Stimulated activated CD4-positive, alpha-beta T cell treated with anti-CD3 and anti-CD28 coated beads, Interleukin-12 subunit alpha, Interleukin-12 subunit beta, amount 100 ng/mL, for 24 hours (primary cell): ENCODE measurements at regions not wholly inside any gene's neighbourhood (a gene's known extent, or its start where the extent isn't known, plus 50 kb on each side); places are given as distances from the start of the nearest gene placed in this dataset.

Source experiments
- DNase-seq, 2 experiments: peaks; one replicate each; pipeline ENCODE4 v3.0.0-alpha.2; 2020; ENCODE audit warnings: low read depth in 2 of 2

DNA sequence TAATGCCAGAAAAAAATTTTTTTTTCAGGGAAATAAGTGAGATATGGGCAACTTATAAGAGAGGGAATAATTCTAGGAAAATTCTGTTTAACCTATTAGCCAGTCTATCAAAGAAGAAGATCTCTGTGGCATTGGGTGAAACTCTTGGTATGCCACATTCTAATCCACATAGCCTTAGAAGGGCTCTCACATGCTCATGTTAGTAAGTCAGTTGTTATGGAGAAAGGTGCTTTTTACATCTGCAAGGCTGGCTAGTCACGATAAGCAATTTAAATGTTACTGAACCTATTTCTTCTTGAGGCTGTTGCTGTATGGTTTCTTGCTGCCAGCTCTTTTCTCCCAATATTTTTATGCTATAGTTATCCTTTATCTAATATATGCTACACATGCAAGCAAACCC, 89.9 kb upstream of the MAGI1 start:
- DNase-seq: no peak

DNA sequence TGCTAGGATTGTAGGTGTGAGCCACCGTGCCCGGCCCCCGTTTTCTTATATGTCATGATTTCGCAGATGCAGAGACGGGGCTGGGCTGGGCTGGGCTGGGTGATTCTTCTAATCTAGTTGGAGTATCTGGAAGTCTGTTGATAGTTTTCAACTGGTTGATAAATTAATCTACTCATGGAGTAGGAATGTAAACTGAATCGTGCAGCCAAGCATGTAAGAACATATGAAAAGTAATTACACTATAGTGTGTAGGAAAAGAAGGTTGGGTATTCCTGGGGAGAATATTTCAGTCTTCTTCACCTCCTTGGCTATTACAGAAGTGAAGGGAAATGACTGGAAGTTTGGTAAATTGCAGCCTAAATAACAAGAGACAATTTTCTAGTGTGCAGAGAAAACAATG, 82.6 kb upstream of the MAGI1 start:
- no peak for DNase-seq

DNA sequence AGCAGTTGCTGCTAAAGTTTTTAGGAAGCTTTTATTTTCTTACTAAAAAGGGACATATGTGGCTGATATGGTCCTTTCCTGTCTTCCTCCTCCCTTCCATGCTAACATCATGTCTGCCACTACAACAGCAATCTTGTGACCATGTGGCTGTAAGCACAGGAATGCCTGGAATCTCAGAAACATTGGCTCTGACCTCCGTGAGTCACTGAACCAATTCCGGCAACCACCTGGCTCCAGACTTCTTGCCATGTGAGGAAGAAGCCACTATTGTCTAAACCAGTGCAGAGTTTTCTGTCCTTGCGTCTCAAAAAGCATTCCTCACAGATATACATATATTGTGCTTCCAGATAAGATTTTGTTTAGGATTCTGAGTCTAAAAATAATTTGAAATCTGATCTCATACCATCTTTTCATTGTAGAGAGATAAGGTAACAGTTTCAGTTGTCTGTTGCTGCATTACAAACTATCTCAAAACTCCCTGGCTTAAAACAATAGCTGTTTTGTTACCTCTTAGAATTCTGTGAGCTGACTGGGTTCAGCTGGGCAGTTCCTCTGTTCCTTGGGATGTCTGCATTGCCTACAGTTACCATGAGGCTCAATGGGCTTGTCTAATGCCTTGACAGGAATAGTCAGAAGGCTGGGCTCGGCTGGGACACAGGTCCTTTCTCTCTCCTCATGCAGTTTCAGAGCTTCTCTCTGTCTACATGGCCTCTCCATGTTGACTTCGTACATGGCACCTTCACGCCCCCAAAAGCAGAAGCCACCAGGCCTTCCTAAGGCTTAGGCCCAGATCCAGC, 77.3 kb upstream of the MAGI1 start:
- no peak for DNase-seq

DNA sequence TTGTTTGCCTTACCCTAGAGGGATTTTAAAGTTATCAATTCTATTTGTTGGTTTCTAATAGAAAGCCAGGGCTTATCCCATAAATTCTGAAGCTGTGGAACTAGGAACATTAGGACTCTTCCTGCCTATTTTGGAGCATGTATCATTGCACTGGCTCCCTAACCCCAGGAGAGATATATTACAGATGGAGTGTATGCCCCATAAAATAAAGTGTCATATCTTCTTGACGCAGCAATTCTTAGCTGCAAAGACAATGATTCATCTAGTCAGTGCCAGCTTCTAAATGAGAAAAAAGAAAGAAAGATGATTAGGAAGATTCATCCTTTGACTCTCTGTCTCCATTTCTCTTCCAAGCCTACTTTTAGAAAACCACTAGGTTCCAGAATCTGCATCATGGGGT, 74.8 kb upstream of the MAGI1 start:
- no peak for DNase-seq

DNA sequence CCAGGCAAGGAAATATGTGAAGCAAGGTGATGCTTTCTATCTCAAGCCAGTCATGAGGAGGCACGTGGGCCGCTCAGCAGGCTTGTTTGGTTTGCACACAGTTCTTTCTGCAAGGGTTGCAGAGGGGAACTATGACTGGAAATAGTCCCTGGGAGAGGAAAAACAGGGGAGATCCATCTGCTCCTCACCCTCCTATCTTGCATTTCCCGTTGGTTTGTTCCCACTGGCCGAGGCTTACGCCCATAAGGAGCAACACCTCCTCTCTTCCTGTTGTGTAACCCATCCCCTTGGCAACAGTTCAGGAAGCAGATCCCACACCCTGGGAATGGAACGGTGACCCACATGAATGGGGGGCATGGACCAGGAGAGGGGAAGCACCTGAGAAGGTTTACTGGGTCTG, 72.1 kb upstream of the MAGI1 start:
- DNase-seq: no peak

DNA sequence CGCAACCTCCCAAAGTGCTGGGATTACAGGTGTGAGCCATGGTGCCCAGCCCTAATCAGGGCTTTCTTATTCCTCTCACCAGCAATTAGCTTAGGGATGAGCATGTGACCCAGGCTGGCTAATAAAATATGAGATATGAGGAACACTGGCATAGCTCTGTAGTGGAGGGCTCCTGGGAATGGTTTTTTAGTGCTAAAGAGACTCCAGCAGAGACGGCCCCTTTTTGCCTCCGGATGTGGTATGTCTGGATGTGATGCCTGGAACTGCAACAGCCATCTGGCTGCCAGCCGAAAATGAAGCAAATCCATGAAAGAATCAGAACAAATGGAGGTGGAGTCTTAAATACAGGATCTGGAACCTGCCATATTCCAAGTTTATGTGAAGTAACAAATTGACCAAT, 69.1 kb upstream of the MAGI1 start:
- no peak for DNase-seq

DNA sequence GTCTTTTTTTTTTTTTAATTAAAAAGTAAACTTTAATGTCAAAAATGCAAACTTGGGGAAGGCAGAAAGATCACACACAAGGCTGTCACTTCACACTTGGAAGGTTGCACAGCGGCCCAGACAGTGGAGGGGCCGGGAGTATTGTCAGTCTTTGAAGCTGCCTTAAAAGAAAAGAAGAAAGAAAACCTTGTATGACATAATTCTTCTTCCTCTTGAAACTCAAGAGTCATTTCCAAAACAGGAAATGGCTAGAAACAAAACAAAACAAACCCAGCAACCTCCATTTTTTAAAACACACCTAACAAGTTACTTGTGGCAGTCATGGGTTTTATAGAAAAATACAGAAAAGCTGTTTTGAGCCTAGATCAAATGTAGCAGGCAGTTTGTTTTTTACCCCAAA, 68.1 kb upstream of the MAGI1 start:
- no peak for DNase-seq

DNA sequence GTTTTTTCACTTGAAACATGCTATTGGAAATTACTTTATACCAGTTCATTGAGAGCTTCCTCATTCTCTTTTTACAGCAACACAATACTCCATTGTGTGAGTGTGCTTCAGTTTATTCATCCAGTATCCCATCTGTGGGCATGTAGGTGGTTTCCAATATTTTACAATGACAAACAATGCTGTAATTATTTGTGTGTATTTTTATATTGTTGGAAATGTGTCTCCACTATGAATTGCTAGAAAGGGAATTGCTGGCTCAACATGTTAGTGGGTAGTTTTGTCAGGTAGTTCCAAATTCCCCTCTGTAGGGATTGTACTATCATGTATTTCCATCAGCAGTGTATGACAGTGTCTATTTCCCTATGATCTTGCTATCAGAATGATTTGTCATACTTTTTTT, 65.8 kb upstream of the MAGI1 start:
- DNase-seq: no peak

DNA sequence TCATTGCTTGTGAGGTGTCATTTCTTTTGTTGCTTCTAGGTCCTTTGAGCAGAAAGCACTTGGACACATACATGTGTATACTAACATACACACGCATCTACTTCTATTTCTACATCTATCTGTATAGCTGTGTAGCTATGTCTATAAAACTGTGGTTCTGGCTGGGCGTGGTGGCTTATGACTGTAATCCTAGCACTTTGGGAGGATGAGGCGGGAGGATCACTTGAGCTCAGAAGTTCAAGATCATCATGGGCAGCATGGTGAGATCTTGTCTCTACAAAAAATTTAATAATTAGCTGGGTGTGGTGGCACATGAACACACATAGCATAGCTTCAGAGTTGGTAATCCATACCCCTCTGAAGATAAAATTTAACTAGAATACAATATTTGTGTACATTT, 65.0 kb upstream of the MAGI1 start:
- DNase-seq: no peak

DNA sequence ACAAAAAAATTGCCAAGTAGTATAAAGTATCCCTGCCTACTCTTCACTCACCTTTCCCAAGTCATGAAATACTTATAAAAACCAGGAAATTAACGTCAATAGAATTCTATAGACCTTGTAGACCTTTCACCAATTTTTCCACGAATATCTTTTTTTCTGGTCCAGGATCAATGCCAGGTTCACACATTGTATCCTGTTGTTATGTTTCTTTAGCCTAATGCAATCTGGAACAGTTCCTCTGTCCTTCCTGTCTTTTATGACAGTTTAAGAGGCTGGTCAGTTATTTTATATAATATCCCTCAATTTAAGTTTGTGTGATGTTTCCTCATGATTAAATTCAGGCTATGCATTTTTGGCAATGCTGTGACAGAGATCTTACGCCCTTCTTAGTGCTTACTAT, 63.2 kb upstream of the MAGI1 start:
- no peak for DNase-seq

DNA sequence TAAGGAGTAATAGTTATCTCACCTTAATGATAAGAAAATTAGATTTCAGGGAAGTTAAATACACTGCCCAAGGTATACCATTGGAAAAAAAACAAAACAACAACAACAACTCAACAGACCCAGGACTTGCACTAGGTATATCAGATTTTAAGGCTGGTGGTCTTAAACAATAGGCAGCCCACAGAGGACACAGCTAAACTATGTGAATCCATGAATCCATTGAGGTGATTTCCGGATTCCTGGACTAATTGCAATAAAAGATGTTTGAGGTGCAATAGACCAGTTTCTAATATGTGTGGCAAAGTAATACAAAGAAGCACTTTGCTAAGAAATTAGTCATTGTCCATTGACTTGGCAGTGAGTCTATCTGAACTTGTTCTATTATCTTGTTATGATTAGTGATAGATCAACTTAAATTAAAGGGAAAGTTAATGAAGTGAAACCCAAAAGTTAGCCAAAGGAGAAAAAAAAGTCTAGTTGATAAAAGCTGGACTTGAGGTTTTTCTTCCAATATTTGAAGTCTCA, 60.9 kb upstream of the MAGI1 start:
- DNase-seq: no peak

DNA sequence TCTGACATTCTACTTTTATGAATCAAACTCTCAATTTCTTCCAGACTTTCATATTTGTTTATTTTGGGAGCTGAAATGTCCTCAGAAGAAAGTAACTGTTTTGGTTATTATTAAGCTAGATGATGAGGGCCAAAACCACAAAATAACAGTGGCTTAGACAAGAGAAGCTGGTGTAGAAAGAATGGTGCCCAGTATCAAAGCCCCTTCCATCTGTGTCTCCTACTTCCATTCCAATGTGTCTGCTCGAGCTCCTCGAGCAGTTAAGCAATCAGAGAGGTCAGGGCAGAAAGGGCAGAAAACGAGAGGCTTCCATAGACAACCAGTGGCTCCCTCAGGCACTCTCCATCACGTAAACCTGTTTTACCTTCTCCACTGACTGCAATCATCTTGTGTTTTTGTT, 59.7 kb upstream of the MAGI1 start:
- DNase-seq: no peak

DNA sequence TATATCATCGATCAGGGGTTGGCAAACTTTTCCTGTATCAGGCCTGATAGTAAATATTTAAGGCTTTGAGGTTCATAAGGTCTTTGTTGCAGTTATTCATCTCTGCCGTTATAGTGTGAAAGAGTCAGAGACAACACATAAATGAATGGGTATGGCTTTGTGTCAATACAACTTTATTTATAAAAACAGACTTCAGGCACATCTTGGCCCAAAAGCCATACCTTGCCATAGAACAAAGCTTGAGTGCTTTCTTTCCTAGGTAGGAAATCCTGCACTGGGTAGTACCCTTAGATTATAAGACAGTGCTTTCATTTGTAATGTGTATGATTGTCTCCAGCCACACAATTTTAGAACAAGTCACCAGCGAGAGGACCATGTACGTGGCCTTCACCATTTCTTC, 58.9 kb upstream of the MAGI1 start:
- no peak for DNase-seq

DNA sequence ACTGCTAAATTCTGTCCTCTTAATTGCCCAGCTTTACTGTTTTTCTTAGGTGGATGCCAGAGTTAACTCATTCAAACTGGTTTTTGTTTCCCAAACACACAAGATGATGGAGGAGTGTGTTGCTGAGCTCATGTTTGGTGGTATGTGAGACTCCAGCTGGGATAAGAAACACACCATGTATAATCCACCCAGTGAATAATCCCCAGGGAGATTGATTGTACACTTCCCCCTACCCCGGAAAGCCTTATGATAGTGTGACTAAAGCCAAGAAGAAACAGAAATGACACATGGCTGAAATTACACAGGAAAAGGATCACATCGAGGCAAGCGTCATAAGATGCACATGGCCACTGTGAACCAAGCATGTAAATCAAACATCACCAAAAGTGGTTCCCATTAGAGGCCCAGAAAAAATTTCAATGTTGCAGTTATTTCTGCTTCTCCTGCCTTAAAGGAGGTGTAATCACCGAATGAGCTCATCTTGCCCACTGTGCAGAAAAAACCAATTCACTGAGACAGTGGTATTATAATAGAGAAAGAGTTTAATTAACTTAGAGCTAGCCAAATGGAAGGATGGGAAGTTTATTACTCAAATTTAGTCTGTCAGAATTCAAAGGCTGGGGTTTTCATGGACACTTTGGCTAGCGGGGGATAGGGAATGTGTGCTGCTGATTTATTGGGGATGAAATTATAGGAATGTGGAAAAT, 56.7 kb upstream of the MAGI1 start:
- DNase-seq: no peak

DNA sequence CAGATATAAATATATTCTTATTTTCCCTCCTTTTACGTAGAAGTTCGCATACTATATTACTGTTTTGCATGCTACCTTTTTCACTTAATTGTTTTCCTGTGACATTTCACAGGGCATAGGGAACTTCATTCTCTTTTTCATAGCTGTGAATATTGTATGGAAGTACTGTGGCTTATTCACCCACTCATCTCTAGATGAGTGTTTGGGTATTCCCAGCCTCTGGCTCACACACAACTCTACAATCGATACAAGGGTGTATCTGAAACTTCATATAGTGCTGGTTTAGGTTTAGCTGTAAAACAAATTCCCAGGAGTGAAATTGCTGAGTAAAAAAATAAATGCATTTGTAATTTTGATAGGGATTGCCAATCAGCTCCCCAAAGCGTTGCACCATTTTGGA, 55.3 kb upstream of the MAGI1 start:
- DNase-seq: no peak

DNA sequence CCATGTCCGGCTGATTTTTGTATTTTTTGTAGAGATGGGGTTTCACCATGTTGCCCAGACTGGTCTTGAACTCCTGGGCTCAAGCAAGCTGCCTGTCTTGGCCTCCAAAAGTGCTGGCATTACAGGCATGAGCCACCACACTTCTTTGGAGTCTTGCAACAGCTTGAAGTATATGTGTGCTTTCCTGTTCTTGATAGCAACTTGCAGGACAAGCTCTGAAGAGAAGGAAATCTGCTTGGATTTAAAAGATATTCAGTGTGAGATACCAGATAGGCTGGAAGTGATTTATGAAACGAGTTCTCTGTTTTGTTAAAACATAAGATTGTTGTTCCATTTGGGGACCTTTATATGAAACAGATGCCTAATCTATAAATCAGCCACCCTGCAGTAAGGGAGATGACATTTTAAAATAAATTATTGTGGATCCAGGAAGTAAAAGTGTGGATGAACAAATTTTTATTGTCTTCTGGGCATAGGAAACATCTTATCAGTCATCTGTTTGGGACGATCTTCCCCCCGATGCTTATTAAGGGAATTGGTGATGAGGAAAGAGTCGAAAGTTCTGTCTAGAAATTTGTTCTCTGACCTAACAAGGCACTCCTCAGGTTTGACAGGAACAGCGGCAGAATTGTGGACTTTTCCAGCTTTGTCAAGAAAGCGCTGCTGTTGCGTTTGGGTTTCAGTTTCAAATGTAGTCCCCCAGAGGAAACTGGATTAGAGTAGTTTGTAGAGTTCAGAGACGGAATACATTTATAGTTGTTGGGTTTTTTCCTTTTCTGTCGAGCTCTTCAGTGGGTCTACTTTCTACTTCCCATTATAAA, 53.7 kb upstream of the MAGI1 start:
- DNase-seq: no peak
